Skin of body (tissue), 1 donor: ENCODE measurements at regions not wholly inside any gene's neighbourhood (a gene's known extent, or its start where the extent isn't known, plus 50 kb on each side); places are given as distances from the start of the nearest gene placed in this dataset.
A peak's percentile ranks its signal among the peaks of the same experiment; 100 is the strongest.

Experiments used
- DNase-seq: peaks from one replicate; lab custom pipeline; 2025; lab: John Stamatoyannopoulos, UW

DNA sequence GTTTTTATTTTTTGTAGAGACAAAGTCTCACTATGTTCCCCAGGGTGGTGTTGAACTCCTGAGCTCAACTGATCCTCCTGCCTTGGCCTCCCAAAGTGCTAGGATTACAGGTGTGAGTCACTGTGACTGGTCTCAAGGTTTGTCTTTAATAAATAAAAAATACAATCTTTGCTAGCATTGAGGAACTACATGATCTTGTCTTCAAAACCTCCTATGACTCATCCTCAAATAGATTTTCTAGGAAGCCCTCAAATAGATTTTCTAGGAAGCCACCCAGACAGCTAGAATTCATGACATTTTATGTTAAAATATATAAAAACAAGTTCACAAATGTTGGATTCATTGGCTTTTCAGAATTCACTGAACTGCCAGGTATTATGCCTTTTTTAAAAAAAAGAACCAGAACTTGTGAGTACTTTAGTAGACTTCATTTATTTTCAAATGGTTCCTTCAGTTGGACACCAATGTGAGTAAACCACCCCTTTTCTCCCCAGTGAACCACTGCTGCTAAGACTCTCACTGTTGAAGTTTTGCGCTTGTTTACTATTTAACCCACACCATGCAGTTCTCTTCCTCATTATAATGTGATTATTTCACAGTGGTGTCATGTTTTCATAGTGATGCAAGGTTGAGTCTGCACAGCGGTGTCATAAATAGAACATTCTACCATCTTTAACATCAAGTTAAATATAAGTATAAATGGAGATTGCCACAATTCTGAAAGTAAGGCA, 303.9 kb downstream of the CASP12 start:
- no peak for DNase-seq

DNA sequence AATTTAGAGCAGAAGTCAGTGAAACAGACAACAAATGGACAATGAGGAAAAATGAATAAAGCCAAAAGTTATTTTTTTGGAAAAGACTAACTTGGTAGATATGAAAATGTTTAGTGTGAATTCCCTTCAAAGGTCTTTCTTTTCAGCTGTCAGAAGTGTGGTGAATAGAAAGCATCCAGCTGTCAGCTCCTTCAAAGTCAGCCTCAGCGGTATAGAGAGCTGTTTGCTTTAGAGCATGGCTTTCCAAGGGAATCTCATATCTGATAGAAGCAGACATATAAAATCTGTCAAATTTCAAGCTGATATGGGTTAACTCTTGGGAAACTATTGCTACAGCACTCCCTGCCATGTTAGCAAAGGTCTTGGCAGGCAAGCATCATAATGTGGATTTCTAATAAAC, 309.3 kb downstream of the CASP12 start:
- no peak for DNase-seq

DNA sequence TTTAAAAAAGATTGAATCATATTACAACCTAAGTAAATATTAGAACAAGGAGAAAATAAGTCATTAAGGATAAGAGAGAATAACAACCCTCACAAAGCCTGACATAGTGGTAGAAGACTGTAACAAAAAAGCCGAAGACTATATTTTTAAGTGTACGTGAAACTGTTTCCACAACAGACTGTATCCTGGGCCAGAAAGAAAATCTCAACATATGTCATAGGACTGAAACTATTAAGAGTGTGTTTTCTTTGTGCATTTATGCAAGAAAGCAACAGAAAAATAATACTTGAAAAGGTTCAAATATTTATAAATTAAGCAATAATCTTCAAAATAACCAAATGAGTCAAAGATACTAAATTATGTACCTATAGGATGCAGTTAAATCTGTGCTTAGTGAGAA, 309.8 kb downstream of the CASP12 start:
- no peak for DNase-seq

DNA sequence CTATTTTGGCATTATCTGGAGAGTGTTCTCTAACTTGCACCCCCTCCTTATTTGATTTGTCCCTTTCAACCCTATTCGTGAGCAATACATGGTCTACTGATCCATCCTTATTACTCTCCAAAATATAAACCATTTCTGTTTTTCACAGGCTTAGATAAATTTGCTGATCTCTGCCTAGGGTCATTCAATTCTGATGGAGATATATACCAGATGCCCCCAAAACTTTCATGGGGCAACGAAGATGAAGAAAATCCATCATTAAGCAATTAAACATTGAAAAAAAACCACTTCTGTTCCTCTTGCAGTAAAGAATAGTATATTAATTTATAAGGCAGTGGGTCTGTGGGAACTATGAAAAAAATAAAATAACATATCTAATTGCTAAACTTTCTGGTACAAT, 313.4 kb downstream of the CASP12 start:
- DNase-seq, result no peak

DNA sequence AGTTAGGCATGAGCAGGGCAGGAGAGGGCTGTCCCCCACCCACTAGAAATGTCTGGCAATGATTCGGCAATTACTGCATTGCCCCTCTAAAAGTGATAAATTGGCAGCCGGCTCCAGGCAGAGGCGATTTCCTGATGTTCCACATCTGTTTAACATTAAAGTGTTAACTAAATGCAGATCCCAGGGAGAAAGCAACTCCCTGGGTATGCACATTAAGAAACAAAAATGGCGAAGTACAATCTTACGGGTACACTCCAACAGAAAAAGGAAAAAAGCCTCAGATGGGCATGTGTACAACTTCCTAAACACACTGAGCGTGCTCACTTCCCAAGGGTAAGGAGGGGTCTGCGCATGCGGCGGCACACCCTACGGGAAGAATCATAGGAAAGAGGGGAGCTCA, 314.4 kb downstream of the CASP12 start:
- no peak for DNase-seq

DNA sequence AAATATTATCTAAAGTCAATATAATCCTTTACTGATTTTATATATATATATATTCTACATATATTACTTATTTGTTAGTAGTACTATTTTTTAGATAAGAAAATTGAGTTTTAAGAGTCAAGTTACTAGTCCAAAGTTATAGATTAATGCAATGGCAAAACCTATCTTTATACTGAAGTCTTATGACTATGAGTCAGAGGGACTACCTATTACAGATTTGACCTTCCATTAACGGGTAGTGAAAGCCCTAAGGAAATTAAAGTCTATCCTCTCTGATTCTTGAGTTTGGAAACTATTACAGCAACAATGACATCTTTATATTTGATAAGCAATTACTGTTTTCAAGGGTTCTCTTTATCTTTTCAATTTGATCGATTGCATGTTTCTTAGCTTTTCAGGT, 315.8 kb downstream of the CASP12 start:
- DNase-seq, result no peak

DNA sequence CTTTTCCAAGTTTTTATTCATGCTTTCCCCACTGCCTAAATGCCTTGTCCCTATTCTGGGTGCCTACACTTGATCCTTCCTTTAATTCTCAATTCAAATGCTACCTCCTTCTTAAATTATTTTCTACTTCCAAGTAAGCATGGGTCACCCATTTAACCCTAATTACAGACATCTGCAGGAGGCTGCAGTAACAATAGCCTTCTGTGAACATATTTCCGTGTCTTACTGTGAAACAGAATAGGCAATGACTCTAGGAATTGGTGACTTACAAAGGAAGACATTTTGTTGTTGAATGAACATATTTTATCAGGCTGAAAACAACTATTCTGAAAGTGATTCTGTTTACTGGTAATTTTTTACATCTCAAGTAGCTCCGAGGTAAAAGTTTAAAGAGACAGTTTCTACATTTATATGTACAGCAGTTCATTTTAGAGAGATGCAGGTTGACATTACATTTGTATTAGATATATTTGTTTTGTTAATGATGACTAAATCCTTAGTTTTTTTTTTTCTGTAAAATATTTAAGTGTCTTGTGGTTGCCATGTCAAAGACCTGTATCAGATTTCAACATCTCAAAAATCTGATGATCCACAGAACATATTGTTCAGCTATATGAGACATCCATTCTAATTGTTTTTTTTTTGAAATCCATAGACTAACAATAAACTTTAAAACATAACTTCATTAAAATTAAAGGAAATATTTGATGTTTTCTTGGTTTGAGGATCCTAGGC, 316.8 kb downstream of the CASP12 start:
- no peak for DNase-seq

DNA sequence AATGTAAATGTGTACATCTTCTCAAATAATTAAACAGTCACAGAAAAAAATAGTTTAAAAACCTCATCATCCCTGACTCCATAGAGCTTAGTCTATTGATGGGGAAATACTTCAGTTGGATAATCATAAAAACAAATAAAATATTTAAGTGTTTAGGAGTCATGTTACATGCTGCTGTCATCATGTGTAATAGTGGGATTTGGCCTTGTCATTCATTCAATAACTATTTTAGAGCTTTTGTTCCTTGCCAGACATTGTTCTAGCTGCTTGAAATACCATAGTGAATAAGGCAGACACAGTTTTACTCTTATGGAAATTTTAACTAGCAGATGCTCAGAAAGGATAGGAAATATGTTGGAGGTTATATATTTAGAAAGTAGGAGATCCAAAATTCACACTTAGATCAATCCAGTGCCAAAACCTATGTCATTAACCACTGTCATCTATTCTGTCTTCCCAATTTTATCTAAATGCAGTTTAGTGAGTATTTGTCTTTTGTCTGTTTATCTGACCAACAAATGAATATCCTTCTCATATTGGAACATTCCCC, 324.7 kb downstream of the CASP12 start:
- peak; percentile 86 for DNase-seq

DNA sequence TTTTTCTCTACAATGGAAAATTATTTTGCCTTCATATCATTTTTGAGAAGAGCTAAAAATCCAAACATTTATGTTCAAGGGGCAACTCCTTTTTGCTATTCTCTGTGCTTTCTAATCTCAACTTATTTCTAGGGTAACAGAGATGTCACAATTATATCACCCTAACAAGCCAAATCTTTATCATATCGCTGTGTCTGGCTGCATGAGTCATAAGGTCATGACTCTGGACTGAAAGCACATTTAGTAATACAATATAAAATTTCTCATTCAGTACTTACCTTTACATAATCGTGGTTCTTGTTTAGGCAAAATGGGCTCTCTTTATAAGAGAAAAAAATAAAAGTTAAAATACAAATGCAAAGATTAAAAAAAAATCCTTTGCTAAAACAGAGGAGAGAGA, 326.0 kb downstream of the CASP12 start:
- DNase-seq, result no peak

DNA sequence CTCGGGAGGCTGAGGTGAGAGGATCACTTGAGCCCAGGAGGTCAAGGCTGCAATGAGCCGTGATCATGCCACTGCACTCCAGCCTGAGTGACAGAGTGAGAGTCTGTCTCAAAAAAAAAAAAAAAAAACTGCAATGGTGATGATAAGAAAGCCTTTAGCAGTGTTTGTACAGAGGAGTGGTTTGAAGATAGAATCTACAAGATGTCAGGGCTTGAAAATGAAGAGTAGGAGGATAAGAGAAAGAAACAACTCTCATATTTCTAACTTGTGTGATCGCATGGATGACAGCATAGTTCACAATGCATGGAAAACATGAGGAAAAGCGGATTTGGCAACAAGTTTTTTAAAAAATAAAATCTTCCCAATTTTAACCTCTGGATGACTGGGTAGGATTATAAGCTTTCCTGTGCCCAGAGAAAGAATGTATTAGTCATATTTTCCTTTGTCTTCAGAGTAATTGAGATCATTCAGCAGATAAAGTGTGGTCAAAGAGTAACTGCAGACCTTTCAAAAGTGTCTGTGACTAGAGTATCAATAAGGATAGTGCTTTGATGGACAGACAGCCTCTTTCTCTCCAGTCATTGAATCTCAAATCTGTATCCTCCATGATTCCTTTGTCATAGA, 328.1 kb downstream of the CASP12 start:
- no peak for DNase-seq

DNA sequence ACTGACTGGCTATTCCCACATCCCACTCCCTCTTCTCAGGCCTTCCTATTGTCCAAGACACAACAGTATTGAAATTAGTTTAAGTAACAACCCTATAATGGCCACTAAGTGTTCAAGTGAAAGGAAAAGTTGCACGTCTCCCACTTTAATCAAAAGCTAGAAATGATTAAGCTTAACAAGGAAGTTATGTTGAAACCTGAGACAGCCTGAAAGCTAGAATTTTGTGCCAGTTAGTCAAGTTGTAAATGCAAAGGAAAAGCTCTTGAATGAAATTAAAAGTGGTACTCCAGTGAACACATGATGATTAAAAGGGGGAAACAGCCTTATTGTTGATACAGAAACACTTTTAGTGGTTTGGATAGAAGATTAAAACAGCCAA, 332.7 kb downstream of the CASP12 start:
- DNase-seq, result no peak

DNA sequence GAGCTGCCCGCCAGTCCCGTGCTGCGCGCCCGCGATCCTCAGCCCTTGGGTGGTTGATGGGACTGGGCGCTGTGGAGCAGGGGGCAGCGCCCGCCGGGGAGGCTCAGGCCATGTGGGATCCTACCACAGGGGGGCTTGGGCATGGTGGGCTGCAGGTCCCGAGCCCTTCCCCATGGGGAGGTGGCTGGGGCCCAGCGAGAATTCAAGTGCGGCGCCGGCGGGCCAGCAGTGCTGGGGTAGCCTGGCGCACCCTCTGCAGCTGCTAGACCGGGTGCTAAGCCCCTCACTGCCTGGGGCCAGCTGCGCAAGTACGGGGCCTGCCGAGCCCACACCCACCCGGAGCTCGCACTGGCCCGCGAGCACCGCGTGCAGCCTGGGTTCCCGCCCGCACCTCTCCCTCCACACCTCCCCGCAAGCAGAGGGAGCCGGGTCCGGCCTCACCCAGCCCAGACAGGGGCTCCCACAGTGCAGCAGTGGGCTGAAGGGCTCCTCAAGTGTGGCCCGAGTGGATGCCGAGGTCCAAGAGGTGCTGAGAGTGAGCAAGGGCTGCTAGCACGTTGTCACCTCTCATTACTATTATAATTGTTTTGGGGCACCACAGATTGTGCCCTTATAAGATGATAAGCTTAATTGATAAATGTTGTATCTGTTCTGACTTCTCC, 333.2 kb downstream of the CASP12 start:
- no peak for DNase-seq

DNA sequence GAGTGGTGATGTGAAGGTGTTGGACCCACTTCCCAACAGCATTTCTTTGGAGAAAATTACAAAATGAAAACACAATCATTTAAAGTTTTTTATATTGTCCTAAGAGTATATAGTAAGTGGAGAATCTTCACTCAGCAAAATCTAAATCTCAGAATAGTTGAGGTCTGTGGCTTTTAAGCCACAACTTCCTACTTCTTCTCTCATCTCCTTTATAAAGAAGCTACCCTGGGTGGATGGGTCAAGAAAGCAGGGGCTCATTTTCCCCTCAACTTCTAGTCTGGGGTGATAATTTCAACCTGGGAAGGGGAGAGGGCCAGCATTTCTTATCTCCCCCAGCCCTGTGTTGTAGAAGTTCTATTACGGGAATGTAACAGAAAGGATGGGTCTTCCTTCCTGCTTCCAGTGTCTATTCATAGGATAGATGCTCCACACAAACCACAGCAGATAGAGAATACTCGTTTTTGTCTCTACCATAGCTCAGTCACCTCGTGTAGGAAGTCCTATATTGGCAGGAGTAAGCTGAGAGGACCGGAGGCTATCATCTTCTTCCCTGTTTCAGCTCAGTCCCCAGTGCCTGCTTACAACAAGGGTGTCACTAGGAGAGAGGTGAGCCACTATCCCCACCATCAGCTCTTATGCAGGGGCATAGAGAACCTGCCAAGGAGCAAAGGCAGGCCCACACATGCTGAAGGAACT, 341.5 kb downstream of the CASP12 start:
- DNase-seq, result no peak

DNA sequence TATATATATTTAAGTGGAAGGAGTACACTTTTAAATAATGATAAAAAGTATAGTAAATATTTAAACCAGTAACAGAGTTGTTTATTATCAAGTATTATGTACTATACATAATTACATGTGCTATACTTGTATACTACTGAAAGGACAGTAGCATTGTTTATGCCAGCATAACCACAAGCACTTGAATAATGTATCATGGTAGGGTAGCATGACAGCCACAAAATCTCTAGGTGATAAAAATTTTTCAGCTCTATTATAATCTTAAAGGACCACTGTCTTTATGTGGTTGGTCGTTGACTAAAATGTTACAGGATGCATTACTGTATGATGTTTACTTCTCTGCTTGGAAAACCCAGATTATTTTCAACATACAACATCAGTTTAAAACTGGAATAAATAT, 349.2 kb downstream of the CASP12 start:
- no peak for DNase-seq

DNA sequence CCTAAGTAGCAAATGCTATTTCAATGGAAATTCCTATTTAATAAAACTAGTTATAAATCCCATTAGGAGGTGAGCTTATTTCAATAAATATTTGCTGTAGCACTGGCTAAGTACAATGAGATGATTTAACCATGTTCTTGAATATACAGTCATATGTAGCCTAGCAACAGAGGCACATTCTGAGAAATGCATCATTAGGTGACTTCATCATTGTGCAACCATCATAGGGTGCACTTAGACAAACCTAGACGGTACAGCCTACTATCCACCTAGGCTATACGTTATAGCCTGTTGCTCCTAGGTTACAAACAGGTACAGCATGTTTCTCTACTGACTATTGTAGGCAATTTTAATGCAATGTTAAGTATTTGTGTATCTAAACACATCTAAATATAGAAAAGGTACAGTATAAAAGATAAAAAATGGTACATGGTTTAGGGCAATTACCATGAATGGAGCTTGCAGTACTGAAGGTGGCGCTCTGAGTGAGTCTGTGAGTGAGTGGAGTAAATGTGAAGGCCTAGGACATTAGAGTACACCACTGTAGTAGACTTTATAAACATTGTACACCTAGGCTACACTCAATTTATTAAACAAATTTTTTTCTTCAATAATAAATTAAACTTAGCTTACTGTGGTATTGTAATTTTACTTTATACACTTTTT, 350.1 kb downstream of the CASP12 start:
- no peak for DNase-seq

DNA sequence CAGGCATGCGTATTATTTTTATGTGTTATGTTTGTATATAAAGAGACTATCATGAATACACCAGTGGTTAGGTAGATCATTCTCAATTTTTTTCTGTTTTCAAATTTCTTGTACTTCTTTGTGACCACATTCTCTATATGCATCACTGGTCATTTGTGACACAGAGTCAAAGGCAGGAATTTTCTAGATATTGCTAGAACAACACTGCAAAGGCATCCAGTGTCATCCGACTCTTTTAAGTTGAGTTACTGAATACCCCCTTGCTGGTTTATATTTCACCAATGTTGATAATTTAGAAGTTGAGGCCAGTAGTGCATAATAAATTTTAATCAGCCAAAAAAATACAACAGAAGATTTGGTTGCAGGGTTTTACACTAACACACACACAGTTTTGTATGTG, 351.8 kb downstream of the CASP12 start:
- no peak for DNase-seq

DNA sequence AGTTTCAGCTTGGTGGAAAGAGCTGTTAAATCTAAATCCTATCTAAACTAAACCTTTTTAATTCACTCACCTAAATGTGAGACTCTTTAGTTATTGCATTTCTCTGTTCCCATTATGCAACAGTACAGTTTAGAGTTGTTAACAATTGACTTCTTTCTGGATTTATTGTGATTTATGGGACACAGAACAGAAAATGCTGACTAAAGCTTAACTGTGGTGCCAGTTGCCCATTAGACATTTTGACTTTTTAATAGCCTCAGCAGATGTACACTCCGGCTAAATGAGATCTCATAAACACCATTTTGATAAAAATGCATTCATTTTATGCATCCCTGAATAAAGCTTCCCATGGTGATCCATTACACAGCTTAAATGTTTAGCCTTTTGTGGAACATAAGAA, 356.6 kb downstream of the CASP12 start:
- DNase-seq, result no peak

DNA sequence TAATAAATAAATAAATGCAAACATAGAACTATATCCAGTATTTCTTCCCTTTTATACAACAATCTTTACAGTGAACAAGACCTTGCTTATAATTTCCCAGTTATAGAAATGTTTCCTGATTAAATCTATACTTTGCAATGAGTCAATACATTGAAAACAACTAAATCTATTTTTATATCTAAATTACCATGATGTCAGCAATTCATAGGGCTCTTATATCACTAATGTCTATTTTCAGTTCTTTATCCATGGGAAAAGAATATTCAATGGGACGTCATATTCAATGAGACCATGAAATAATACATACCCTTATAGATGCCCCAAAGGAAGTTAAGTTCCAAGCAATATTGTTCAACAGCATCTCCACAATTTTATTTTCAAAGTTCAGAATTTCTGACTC, 359.9 kb downstream of the CASP12 start:
- no peak for DNase-seq

DNA sequence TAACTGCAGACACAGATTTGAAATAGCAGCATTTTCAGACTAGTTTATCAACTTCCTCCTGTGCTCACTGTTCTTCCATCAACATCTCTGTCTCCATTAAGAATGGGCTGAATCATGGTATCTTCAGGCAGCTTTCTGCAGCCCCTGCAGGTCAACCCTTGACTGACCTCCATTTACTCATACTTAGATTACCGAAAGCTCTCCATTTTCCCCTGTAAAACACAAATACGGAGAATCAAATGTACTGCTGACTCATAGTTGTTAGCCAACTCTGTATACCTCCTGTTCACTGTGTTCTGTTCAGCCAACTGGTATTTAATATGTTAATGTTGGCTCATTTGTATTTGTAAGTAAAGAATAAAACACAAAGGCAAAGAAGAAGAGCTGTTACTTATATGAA, 364.0 kb downstream of the CASP12 start:
- DNase-seq, result no peak

DNA sequence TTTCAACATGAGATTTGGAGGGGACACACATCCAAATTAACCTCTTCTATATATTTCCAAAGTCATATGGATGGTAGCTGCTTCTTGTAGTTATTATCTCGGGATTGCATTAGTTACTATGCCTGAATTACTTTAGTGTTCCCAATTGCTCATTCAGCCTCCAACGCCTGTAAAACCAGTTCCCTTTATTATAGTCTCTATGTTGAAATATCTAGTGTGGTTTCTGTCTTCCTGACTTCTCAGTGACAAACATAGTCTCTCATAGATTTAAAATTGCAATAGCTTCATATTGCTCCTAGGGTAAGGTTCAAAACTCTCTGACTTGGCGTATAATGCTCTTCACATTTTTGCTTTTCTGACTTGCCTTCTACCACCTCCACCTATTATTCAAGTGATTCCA, 366.4 kb downstream of the CASP12 start:
- DNase-seq, result no peak

DNA sequence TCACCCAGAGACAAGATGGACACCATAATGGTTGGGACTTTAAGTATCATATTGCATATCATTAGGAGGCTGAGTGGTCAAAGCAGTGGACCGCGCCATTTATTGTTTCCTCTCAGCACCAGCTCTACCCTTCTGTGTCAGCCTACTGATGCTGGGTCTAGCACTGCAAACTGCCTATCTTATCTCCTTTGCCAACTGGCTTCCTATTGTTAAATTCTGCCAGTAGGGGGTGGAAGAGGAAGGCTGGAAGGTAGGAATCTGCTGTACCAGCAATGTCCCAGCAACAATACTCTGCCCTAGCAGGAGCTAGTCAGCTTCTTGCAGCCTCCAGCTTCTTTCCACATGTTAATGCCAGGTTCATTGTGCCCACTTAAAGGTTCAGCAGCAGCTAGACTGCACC, 367.1 kb upstream of the PDGFD start:
- no peak for DNase-seq
